ENCODE measurements at regions not wholly inside any gene's neighbourhood (a gene's known extent, or its start where the extent isn't known, plus 50 kb on each side); places are given as distances from the start of the nearest gene placed in this dataset.

GRCh38 chr1:232409584-232409983 lies 220.3 kb downstream of the SIPA1L2 start:
- DNase-seq = no peak

- DNase-seq = no peak
These were observed 222.8 kb downstream of the SIPA1L2 start for GRCh38 chr1:232407120-232407519.

GRCh38 chr1:232405781-232406180 lies 224.2 kb downstream of the SIPA1L2 start:
- DNase-seq = no peak

- DNase-seq = no peak
These were observed 224.8 kb downstream of the SIPA1L2 start for GRCh38 chr1:232404981-232405731.

GRCh38 chr1:232404227-232404626 lies 225.7 kb downstream of the SIPA1L2 start:
- no peak for DNase-seq

GRCh38 chr1:232403017-232403714 lies 226.8 kb downstream of the SIPA1L2 start:
- no peak for DNase-seq

- DNase-seq = no peak
These were observed 231.1 kb downstream of the SIPA1L2 start for GRCh38 chr1:232398823-232399222.

GRCh38 chr1:232393444-232394146 lies 236.3 kb downstream of the SIPA1L2 start:
- no peak for DNase-seq

GRCh38 chr1:232393010-232393409 lies 236.9 kb downstream of the SIPA1L2 start:
- no peak for DNase-seq

GRCh38 chr1:232390590-232390989 lies 239.3 kb downstream of the SIPA1L2 start:
- no peak for DNase-seq

GRCh38 chr1:232389744-232390143 lies 240.2 kb downstream of the SIPA1L2 start:
- DNase-seq = no peak

- no peak for DNase-seq
These were observed 241.6 kb downstream of the SIPA1L2 start for GRCh38 chr1:232388363-232388762.

GRCh38 chr1:232386721-232387510 lies 243.0 kb downstream of the SIPA1L2 start:
- no peak for DNase-seq

GRCh38 chr1:232386294-232386693 lies 243.6 kb downstream of the SIPA1L2 start:
- DNase-seq = no peak

- peak in 2 of 3 donors; percentile 5 to 9 for DNase-seq
These were observed 244.7 kb downstream of the SIPA1L2 start for GRCh38 chr1:232385221-232385620.

- DNase-seq = peak in 2 of 3 donors; percentile 4 to 7
These were observed 245.6 kb downstream of the SIPA1L2 start for GRCh38 chr1:232384171-232384883.

- no peak for DNase-seq
These were observed 246.3 kb downstream of the SIPA1L2 start for GRCh38 chr1:232383455-232384123.

- no peak for DNase-seq
These were observed 247.3 kb downstream of the SIPA1L2 start for GRCh38 chr1:232382671-232383070.

- no peak for DNase-seq
These were observed 248.4 kb downstream of the SIPA1L2 start for GRCh38 chr1:232381394-232382100.

GRCh38 chr1:232380596-232380995 lies 249.3 kb downstream of the SIPA1L2 start:
- DNase-seq = no peak

GRCh38 chr1:232380131-232380530 lies 249.8 kb downstream of the SIPA1L2 start:
- no peak for DNase-seq

Measured in suppressor macrophage treated with lipopolysaccharide for 1 hour (primary cell).